SH-SY5Y (cell line): ENCODE measurements at regions not wholly inside any gene's neighbourhood (a gene's known extent, or its start where the extent isn't known, plus 50 kb on each side); places are given as distances from the start of the nearest gene placed in this dataset.

ENCODE experiments used
- GATA2 ChIP-seq: IDR thresholded peaks from 2 replicates; pipeline ENCODE4 v1.6.1; 2011; ENCODE audit warnings: mild to moderate bottlenecking, low read depth, low read length
- GATA3 ChIP-seq: IDR thresholded peaks from 2 replicates; pipeline ENCODE4 v1.6.1; 2011; ENCODE audit warnings: low read depth, mild to moderate bottlenecking, low read length, moderate library complexity

DNA sequence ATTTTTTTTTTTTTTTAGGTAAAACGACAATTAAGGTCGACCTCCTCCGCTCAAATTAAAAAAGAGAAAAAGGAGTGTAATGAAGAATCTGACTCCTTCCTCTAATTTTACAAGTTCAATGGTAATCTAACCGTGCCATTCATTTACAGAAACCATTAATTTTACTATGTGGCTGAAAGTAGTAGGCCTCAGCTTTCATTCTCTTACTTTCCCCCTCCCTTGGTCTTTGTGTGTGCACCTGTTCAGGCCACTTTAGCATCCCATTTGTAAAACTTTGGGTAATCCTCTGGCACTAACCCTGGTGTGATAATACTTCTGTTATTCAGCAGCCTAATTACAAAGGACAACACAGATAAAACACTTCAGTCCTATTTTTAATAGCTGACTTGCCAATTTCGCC is 128.1 kb downstream of the ASCL1 start:
- TF ChIP-seq GATA2 = no peak
- TF ChIP-seq GATA3 = no peak
